ENCODE measurements at regions not wholly inside any gene's neighbourhood (a gene's known extent, or its start where the extent isn't known, plus 50 kb on each side); places are given as distances from the start of the nearest gene placed in this dataset.

DNA sequence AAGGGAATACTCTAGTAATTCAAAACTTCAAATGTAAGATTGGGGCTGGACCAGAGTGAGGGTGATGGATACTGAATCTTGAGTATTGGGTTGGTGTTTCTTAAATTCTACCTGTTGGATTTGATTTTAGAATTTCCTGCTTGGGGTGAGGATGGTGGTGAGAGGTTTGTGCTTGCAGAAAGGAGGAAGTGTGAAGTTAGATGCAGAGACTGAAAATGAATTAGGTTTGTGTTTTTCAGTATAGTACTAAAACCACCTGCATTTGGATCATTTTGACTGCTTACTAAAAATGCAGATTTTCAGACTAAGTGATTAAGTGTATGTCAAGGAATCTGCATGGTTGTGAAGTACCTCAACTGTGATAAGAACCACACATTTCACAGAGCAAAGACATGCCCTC, 131.5 kb upstream of the CENPE start:
- Histone ChIP-seq H3K27ac (no peak overlapping the region), H3K9me3 (ENCODE audit: insufficient read depth, low read depth) (no peaks in the 10 kb centered on the region), H3K79me2 (ENCODE audit: low read depth) (no peaks in the 10 kb centered on the region), H4K20me1 (ENCODE audit: insufficient read depth) (no peaks in the 10 kb centered on the region), H3K4me3 (no peak overlapping the region), H3K4me1 (replicated peaks; ENCODE audit: insufficient read depth) (no peaks in the 10 kb centered on the region), H3K36me3 (ENCODE audit: low read depth) (no peaks in the 10 kb centered on the region), H3K27me3 (ENCODE audit: insufficient read depth, low read depth) (no peaks in the 10 kb centered on the region), H3F3A (ENCODE audit: insufficient read depth, low read depth) (no peaks in the 10 kb centered on the region), H3K9me2 (ENCODE audit: insufficient read depth) (no peaks in the 10 kb centered on the region), H3K4me2 (no peak overlapping the region), H2AFZ (no peak overlapping the region)
- BruUV-seq (replicated peaks): no TSS peak
- ChIA-PET POLR2A (ENCODE audit: unreplicated experiment) (no interaction called here), CTCF (no interaction called here)
- intact Hi-C loops (cut with micrococcal nuclease; ENCODE audit: unreplicated experiment): no loop called here
- DNase-seq: no peak
- TF ChIP-seq, protein P1, sequence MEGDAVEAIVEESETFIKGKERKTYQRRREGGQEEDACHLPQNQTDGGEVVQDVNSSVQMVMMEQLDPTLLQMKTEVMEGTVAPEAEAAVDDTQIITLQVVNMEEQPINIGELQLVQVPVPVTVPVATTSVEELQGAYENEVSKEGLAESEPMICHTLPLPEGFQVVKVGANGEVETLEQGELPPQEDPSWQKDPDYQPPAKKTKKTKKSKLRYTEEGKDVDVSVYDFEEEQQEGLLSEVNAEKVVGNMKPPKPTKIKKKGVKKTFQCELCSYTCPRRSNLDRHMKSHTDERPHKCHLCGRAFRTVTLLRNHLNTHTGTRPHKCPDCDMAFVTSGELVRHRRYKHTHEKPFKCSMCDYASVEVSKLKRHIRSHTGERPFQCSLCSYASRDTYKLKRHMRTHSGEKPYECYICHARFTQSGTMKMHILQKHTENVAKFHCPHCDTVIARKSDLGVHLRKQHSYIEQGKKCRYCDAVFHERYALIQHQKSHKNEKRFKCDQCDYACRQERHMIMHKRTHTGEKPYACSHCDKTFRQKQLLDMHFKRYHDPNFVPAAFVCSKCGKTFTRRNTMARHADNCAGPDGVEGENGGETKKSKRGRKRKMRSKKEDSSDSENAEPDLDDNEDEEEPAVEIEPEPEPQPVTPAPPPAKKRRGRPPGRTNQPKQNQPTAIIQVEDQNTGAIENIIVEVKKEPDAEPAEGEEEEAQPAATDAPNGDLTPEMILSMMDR (conservative IDR thresholded peaks at IDR 0.05): no peak
- TF ChIP-seq EZH2 (IDR thresholded peaks at IDR 0.05; ENCODE audit: low read depth): no peak

DNA sequence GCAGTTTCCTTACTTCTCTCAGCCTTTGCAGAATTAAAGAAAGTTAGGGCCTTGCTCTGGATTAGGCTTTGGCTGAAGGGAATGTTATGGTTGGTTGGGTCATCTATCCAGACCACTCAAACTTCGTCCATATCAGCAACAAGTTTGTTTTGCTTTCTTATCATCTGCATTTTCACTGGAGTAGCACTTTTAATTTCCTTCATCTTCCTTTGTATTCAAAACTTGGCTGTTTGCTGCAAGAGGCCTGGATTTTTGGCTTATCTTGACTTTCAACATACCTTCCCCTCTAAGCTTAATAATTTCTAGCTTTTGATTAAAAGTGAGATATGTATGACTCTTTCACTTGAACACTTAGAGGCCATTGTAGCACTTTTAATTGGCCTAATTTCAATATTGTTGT, 126.7 kb upstream of the CENPE start:
- H3K9me2 ChIP-seq (ENCODE audit: insufficient read depth): no peaks in the 10 kb centered on the region
- ChIA-PET CTCF (no interaction called here), POLR2A (ENCODE audit: unreplicated experiment) (no interaction called here)
- no peak overlapping the region for H3K4me3 ChIP-seq
- H3K4me2 ChIP-seq: no peak overlapping the region
- H4K20me1 ChIP-seq (ENCODE audit: insufficient read depth): no peaks in the 10 kb centered on the region
- no peaks in the 10 kb centered on the region for H3K9me3 ChIP-seq (ENCODE audit: insufficient read depth, low read depth)
- H3K79me2 ChIP-seq (ENCODE audit: low read depth): no peaks in the 10 kb centered on the region
- H3K27me3 ChIP-seq (ENCODE audit: insufficient read depth, low read depth): no peaks in the 10 kb centered on the region
- no peak overlapping the region for H3K27ac ChIP-seq
- no peak for DNase-seq
- no peaks in the 10 kb centered on the region for H3F3A ChIP-seq (ENCODE audit: insufficient read depth, low read depth)
- H2AFZ ChIP-seq: no peak overlapping the region
- TF ChIP-seq, protein P1 (conservative IDR thresholded peaks at IDR 0.05): no peak
- TF ChIP-seq EZH2 (IDR thresholded peaks at IDR 0.05; ENCODE audit: low read depth): no peak
- BruUV-seq (replicated peaks): no TSS peak
- H3K36me3 ChIP-seq (ENCODE audit: low read depth): no peaks in the 10 kb centered on the region
- no peaks in the 10 kb centered on the region for H3K4me1 ChIP-seq (replicated peaks; ENCODE audit: insufficient read depth)
- intact Hi-C loops (cut with micrococcal nuclease; ENCODE audit: unreplicated experiment): no loop called here

GRCh38 chr4:103318327-103318726, 120.2 kb upstream of the CENPE start:
- Histone ChIP-seq H3K36me3 (ENCODE audit: low read depth) (no peaks in the 10 kb centered on the region), H4K20me1 (ENCODE audit: insufficient read depth) (no peaks in the 10 kb centered on the region), H2AFZ (no peak overlapping the region), H3K27me3 (ENCODE audit: insufficient read depth, low read depth) (no peaks in the 10 kb centered on the region), H3K27ac (no peak overlapping the region), H3K9me3 (ENCODE audit: insufficient read depth, low read depth) (no peaks in the 10 kb centered on the region), H3K9me2 (ENCODE audit: insufficient read depth) (no peaks in the 10 kb centered on the region), H3K4me2 (no peak overlapping the region), H3F3A (ENCODE audit: insufficient read depth, low read depth) (no peaks in the 10 kb centered on the region), H3K79me2 (ENCODE audit: low read depth) (no peaks in the 10 kb centered on the region), H3K4me3 (no peak overlapping the region), H3K4me1 (replicated peaks; ENCODE audit: insufficient read depth) (no peaks in the 10 kb centered on the region)
- intact Hi-C loops (cut with micrococcal nuclease; ENCODE audit: unreplicated experiment): no loop called here
- no peak for DNase-seq
- POLR2A ChIA-PET (ENCODE audit: unreplicated experiment): no interaction called here
- no TSS peak for BruUV-seq (replicated peaks)
- CTCF ChIA-PET: no interaction called here
- TF ChIP-seq, protein P1 (conservative IDR thresholded peaks at IDR 0.05): no peak
- TF ChIP-seq EZH2 (IDR thresholded peaks at IDR 0.05; ENCODE audit: low read depth): no peak

Measured in PC-9 (cell line).